ENCODE measurements at regions not wholly inside any gene's neighbourhood (a gene's known extent, or its start where the extent isn't known, plus 50 kb on each side); places are given as distances from the start of the nearest gene placed in this dataset.

DNA sequence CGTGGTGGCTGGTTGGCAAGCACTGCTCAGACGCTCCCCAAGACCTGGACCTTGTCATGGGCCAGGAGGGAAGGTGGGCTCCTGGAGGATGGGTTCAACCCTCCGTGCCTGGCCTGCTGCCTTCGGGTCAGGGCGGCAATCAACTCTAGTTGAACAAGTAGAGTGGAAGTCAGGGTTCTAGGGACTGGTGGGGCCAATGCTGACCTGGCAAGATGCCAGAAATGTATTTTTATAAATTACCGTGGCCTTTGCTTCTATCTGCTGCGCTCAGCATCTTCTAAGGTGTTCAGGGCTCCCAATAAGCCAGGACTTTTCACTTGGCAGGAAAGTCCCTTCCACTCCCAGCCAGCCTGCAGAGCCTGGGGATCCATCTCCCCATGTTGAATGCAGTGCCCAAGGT, 207.1 kb upstream of the N4BP1 start:
- ChIA-PET RAD21 (ENCODE audit: low non-redundant PET in 1 of 2, low total read pairs in 2 of 2, uncharacterized antibody in 2 of 2, unreplicated experiment in 2 of 2) (no interaction called here), CTCF (no interaction called here), POLR2A (no interaction called here)
- Histone ChIP-seq H3K4me1 (ENCODE audit: control insufficient read depth in 1 of 2, insufficient read depth in 2 of 2, low read length in 2 of 2) (no peaks in the 10 kb centered on the region), H3K9ac (ENCODE audit: low read length) (no peak overlapping the region), H3K79me2 (ENCODE audit: insufficient read depth, low read length) (no peaks in the 10 kb centered on the region), H3K9me3 (ENCODE audit: control insufficient read depth in 1 of 2, insufficient read depth in 1 of 2, low read depth in 1 of 2, low read length in 2 of 2) (no peaks in the 10 kb centered on the region), H4K20me1 (ENCODE audit: insufficient read depth) (no peaks in the 10 kb centered on the region), H3K27ac (ENCODE audit: low read depth, low read length) (no peak overlapping the region), H3K9me2 (ENCODE audit: insufficient read depth) (no peaks in the 10 kb centered on the region), H2AFZ (ENCODE audit: low read depth, low read length, poor library complexity, severe bottlenecking) (no peak overlapping the region), H3K4me3 (replicated peaks in 1 of 2; ENCODE audit: low read depth in 1 of 2, low read length in 2 of 2) (no peak overlapping the region), H3K36me3 (ENCODE audit: control insufficient read depth in 1 of 2, insufficient read depth in 2 of 2, low read length in 2 of 2) (no peaks in the 10 kb centered on the region), H3K27me3 (ENCODE audit: insufficient read depth, low read length) (peaks cover 26% of the 10 kb centered on the region; the same call in 1 of the 2 replicates), H3K4me2 (ENCODE audit: low read length) (no peak overlapping the region)
- ATAC-seq (no peak), DNase-seq (ENCODE audit: low read depth, low spot score) (no peak)
- no peak for TF ChIP-seq CBX3 (IDR thresholded peaks at IDR 0.05; ENCODE audit: low read depth)
- TF ChIP-seq ELF1 (IDR thresholded peaks at IDR 0.05; ENCODE audit: borderline replicate concordance, low read depth), result no peak
- TF ChIP-seq, protein P1, sequence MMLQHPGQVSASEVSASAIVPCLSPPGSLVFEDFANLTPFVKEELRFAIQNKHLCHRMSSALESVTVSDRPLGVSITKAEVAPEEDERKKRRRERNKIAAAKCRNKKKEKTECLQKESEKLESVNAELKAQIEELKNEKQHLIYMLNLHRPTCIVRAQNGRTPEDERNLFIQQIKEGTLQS (IDR thresholded peaks at IDR 0.05), result no peak
- no peak for TF ChIP-seq ZBTB33 (IDR thresholded peaks at IDR 0.05; ENCODE audit: extremely low read depth, insufficient replicate concordance, low read length)
- TF ChIP-seq EGR1 (IDR thresholded peaks at IDR 0.05; ENCODE audit: low read depth), result no peak
- no peak for TF ChIP-seq FOSL1 (IDR thresholded peaks at IDR 0.05; ENCODE audit: low read depth)
- TF ChIP-seq TCF7L2 (IDR thresholded peaks at IDR 0.05; ENCODE audit: borderline replicate concordance, extremely low read depth, insufficient read depth, insufficient read length), result no peak
- no peak for TF ChIP-seq ZNF274 (IDR thresholded peaks at IDR 0.05; ENCODE audit: low read depth, low read length)
- TF ChIP-seq MAX (IDR thresholded peaks at IDR 0.05), result no peak
- no peak for TF ChIP-seq POLR2AphosphoS5 (IDR thresholded peaks at IDR 0.05; ENCODE audit: low read depth, low read length)
- no peak for TF ChIP-seq POLR2A (IDR thresholded peaks at IDR 0.05; ENCODE audit: borderline replicate concordance, extremely low read depth, insufficient read depth, insufficient read length)
- no peak for TF ChIP-seq SP1 (IDR thresholded peaks at IDR 0.05; ENCODE audit: low read depth)
- TF ChIP-seq EZH2 (IDR thresholded peaks at IDR 0.05), result no peak
- TF ChIP-seq, protein P2, sequence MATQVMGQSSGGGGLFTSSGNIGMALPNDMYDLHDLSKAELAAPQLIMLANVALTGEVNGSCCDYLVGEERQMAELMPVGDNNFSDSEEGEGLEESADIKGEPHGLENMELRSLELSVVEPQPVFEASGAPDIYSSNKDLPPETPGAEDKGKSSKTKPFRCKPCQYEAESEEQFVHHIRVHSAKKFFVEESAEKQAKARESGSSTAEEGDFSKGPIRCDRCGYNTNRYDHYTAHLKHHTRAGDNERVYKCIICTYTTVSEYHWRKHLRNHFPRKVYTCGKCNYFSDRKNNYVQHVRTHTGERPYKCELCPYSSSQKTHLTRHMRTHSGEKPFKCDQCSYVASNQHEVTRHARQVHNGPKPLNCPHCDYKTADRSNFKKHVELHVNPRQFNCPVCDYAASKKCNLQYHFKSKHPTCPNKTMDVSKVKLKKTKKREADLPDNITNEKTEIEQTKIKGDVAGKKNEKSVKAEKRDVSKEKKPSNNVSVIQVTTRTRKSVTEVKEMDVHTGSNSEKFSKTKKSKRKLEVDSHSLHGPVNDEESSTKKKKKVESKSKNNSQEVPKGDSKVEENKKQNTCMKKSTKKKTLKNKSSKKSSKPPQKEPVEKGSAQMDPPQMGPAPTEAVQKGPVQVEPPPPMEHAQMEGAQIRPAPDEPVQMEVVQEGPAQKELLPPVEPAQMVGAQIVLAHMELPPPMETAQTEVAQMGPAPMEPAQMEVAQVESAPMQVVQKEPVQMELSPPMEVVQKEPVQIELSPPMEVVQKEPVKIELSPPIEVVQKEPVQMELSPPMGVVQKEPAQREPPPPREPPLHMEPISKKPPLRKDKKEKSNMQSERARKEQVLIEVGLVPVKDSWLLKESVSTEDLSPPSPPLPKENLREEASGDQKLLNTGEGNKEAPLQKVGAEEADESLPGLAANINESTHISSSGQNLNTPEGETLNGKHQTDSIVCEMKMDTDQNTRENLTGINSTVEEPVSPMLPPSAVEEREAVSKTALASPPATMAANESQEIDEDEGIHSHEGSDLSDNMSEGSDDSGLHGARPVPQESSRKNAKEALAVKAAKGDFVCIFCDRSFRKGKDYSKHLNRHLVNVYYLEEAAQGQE (IDR thresholded peaks at IDR 0.05; ENCODE audit: low read depth), result no peak
- no peak for TF ChIP-seq JUND (IDR thresholded peaks at IDR 0.05)
- no peak for TF ChIP-seq YY1 (IDR thresholded peaks at IDR 0.05; ENCODE audit: extremely low read depth, insufficient replicate concordance, low read depth, low read length)
- TF ChIP-seq RAD21 (IDR thresholded peaks at IDR 0.05; ENCODE audit: low read depth), result no peak
- no peak for TF ChIP-seq CEBPB (IDR thresholded peaks at IDR 0.05; ENCODE audit: low read depth)
- TF ChIP-seq ZFX (IDR thresholded peaks at IDR 0.05), result no peak
- TF ChIP-seq, protein P3, sequence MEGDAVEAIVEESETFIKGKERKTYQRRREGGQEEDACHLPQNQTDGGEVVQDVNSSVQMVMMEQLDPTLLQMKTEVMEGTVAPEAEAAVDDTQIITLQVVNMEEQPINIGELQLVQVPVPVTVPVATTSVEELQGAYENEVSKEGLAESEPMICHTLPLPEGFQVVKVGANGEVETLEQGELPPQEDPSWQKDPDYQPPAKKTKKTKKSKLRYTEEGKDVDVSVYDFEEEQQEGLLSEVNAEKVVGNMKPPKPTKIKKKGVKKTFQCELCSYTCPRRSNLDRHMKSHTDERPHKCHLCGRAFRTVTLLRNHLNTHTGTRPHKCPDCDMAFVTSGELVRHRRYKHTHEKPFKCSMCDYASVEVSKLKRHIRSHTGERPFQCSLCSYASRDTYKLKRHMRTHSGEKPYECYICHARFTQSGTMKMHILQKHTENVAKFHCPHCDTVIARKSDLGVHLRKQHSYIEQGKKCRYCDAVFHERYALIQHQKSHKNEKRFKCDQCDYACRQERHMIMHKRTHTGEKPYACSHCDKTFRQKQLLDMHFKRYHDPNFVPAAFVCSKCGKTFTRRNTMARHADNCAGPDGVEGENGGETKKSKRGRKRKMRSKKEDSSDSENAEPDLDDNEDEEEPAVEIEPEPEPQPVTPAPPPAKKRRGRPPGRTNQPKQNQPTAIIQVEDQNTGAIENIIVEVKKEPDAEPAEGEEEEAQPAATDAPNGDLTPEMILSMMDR (IDR thresholded peaks at IDR 0.05 in 2 of 3, conservative IDR thresholded peaks at IDR 0.05 in 1 of 3; ENCODE audit: borderline replicate concordance in 1 of 3, insufficient read depth in 1 of 3, low read depth in 2 of 3, low read length in 2 of 3), result no peak
- intact Hi-C loops (cut with micrococcal nuclease), result no loop called here
- BruUV-seq (replicated peaks), result no TSS peak
